HepG2 (cell line): ENCODE measurements at regions not wholly inside any gene's neighbourhood (a gene's known extent, or its start where the extent isn't known, plus 50 kb on each side); places are given as distances from the start of the nearest gene placed in this dataset.

Source experiments
- ATAC-seq: fragments of 200-7000 bp; cut with Tn5 transposase; 3 replicates; pipeline ENCODE4 v1.9.1; 2020; ENCODE audit warnings: mild to moderate bottlenecking, moderate library complexity
- BruUV-seq: library from RNA; stranded (reverse); fragments of 400-500 nt; replicated peaks from 2 replicates; lab custom pipeline; 2021; lab: Mats Ljungman, UMichigan
- CTCF ChIA-PET: fragments of 300-600 bp; formaldehyde crosslinking; extraction: SDS; loops from one replicate; lab custom pipeline; 2021; ENCODE audit warnings: low total read pairs, inconsistent platforms, low intra/inter-chr PET ratio; lab: Yijun Ruan, JAX
- POLR2A ChIA-PET: fragments of 350-600 bp; sonication (Branson Sonifier 250); formaldehyde crosslinking; loops from one replicate; lab custom pipeline; 2020; ENCODE audit warnings: antibody characterized with exemption, inconsistent platforms; lab: Yijun Ruan, JAX
- DNase-seq: peaks from one replicate; pipeline ENCODE4 v3.0.0-alpha.2; 2015; ENCODE audit warnings: low spot score
- FAIRE-seq: peaks from 3 replicates; lab custom pipeline; 2011; peaks lifted over from hg19 to GRCh38; lab: Jason Lieb, UNC
- H2AFZ ChIP-seq: one replicate; pipeline ENCODE4 v1.6.1; 2011; ENCODE audit warnings: low read length, inconsistent platforms
- H3K27ac ChIP-seq: fragments of 300-600 bp; 3 replicates; pipeline ENCODE4 v1.8.0; 2011; ENCODE audit warnings: mixed run types, mild to moderate bottlenecking, mixed read lengths, low read length, inconsistent platforms; ENCODE audit not compliant: insufficient read depth; ENCODE audit errors: extremely low read length
- H3K27me3 ChIP-seq, 2 experiments: fragments of 200-600 bp in 1 of 2; 2 replicates in 1 of 2; 3 replicates in 1 of 2; pipeline versions ENCODE4 v1.6.0 to v1.8.0; 2011; ENCODE audit warnings: low read length in 2 of 2, mild to moderate bottlenecking in 2 of 2, moderate library complexity in 2 of 2, inconsistent platforms in 1 of 2; ENCODE audit not compliant: insufficient read depth in 2 of 2, control insufficient read depth in 1 of 2
- H3K36me3 ChIP-seq, 2 experiments: fragments of 200-600 bp in 1 of 2; replicated peaks in 1 of 2; 2 replicates in 1 of 2; 3 replicates in 1 of 2; pipeline versions ENCODE4 v1.5.1 to v1.8.0; 2011; ENCODE audit warnings: low read length in 2 of 2, inconsistent platforms in 1 of 2; ENCODE audit not compliant: insufficient read depth in 2 of 2, control insufficient read depth in 1 of 2
- H3K4me1 ChIP-seq: 2 replicates; pipeline ENCODE4 v1.5.1; 2012; ENCODE audit warnings: low read length, inconsistent platforms; ENCODE audit not compliant: insufficient read depth
- H3K4me2 ChIP-seq: 2 replicates; pipeline ENCODE4 v1.6.0; 2011; ENCODE audit warnings: low read depth, low read length, inconsistent platforms
- H3K4me3 ChIP-seq, 3 experiments: fragments of 200-600 bp in 1 of 3; sonication (generic), shearing (Covaris generic) in 1 of 3; replicated peaks in 1 of 3; 2 replicates each; pipeline ENCODE4 v1.5.1; 2011 to 2016; ENCODE audit warnings: low read length in 3 of 3, inconsistent platforms in 2 of 3, low read depth in 2 of 3, mild to moderate bottlenecking in 2 of 3, control low read depth in 1 of 3, mixed read lengths in 1 of 3; ENCODE audit not compliant: insufficient read depth in 1 of 3
- H3K79me2 ChIP-seq: one replicate; pipeline ENCODE4 v1.6.1; 2011; ENCODE audit warnings: low read length, inconsistent platforms; ENCODE audit not compliant: insufficient read depth
- H3K9ac ChIP-seq: 2 replicates; pipeline ENCODE4 v1.6.0; 2011; ENCODE audit warnings: mild to moderate bottlenecking, low read depth, low read length, inconsistent platforms; ENCODE audit not compliant: insufficient read depth
- H3K9me3 ChIP-seq: 2 replicates; pipeline ENCODE4 v1.5.1; 2012; ENCODE audit warnings: mild to moderate bottlenecking, low read length
- H4K20me1 ChIP-seq: 2 replicates; pipeline ENCODE4 v1.6.0; 2011; ENCODE audit warnings: inconsistent platforms, mild to moderate bottlenecking, low read length, moderate library complexity; ENCODE audit not compliant: insufficient read depth
- GLI4 ChIP-seq: sonication (generic); formaldehyde crosslinking; IDR thresholded peaks from 2 replicates; pipeline ENCODE4 v1.5.1; 2020; ENCODE audit warnings: missing genetic modification reagents, mild to moderate bottlenecking, moderate library complexity, borderline replicate concordance
- HMGA1 ChIP-seq: sonication (generic); formaldehyde crosslinking; conservative IDR thresholded peaks from 2 replicates; pipeline ENCODE4 v1.4.0; 2020; ENCODE audit warnings: missing genetic modification reagents
- JUNB ChIP-seq: sonication (generic); formaldehyde crosslinking; IDR thresholded peaks from 2 replicates; pipeline ENCODE4 v1.8.0; 2022; ENCODE audit warnings: missing genetic modification reagents, mild to moderate bottlenecking, borderline replicate concordance
- NBN ChIP-seq: fragments of 450-650 bp; conservative IDR thresholded peaks from 2 replicates; pipeline ENCODE4 v1.6.1; 2017
- RBAK ChIP-seq: sonication (generic); formaldehyde crosslinking; IDR thresholded peaks from 2 replicates; pipeline ENCODE4 v1.5.1; 2020; ENCODE audit warnings: mild to moderate bottlenecking, missing genetic modification reagents
- TBL1XR1 ChIP-seq: fragments of 150-350 bp; IDR thresholded peaks from 2 replicates; pipeline ENCODE4 v1.6.1; 2014; ENCODE audit warnings: borderline replicate concordance, low read length; ENCODE audit not compliant: partially characterized antibody
- TSC22D2 ChIP-seq: sonication (generic); formaldehyde crosslinking; IDR thresholded peaks from 2 replicates; pipeline ENCODE4 v1.5.1; 2020; ENCODE audit warnings: missing genetic modification reagents, mild to moderate bottlenecking, borderline replicate concordance
- ZNF367 ChIP-seq: sonication (generic); formaldehyde crosslinking; IDR thresholded peaks from 2 replicates; pipeline ENCODE4 v1.4.0; 2020; ENCODE audit warnings: missing genetic modification reagents, borderline replicate concordance
- ZNF510 ChIP-seq: sonication (generic); formaldehyde crosslinking; IDR thresholded peaks from 2 replicates; pipeline ENCODE4 v1.4.0; 2020; ENCODE audit warnings: low read depth, mild to moderate bottlenecking, missing genetic modification reagents
- ZNF652 ChIP-seq: IDR thresholded peaks from 2 replicates; pipeline ENCODE4 v1.6.1; 2016; ENCODE audit warnings: low read depth, borderline replicate concordance
- ZSCAN20 ChIP-seq: sonication (generic); formaldehyde crosslinking; IDR thresholded peaks from 2 replicates; pipeline ENCODE4 v1.4.0; 2020; ENCODE audit warnings: missing genetic modification reagents, mild to moderate bottlenecking, borderline replicate concordance
- WGBS: methylation state at CpG from one replicate; pipeline ENCODE4 v1.1.6; 2017; ENCODE audit warnings: low lambda C conversion rate; 5-methylcytosine and 5-hydroxymethylcytosine counted together
- in situ Hi-C: cut with HindIII; loops from 2 replicates; pipeline ENCODE4 v1.10.0; 2017; ENCODE audit warnings: low pct_unique_long_range_greater_than_20kb; ENCODE audit not compliant: extremely low pct_ligation_motif_present
- intact Hi-C: fragments of 100-400 bp; cut with micrococcal nuclease; formaldehyde crosslinking; loops from one replicate; pipeline ENCODE4 v1.10.0; 2022; ENCODE audit not compliant: unreplicated experiment
- TF ChIP-seq, protein P1 (sequence below): sonication (generic); formaldehyde crosslinking; IDR thresholded peaks from 2 replicates; pipeline ENCODE4 v1.4.0; 2020; ENCODE audit warnings: mild to moderate bottlenecking, missing genetic modification reagents
- TF ChIP-seq, protein P2 (sequence below): sonication (generic); formaldehyde crosslinking; IDR thresholded peaks from 2 replicates; pipeline ENCODE4 v1.5.1; 2020; ENCODE audit warnings: missing genetic modification reagents, mild to moderate bottlenecking, borderline replicate concordance
- TF ChIP-seq, protein P3 (sequence below): sonication (generic); formaldehyde crosslinking; IDR thresholded peaks from 2 replicates; pipeline ENCODE4 v1.5.0; 2020; ENCODE audit warnings: missing genetic modification reagents
- TF ChIP-seq, protein P4 (sequence below): sonication (generic); formaldehyde crosslinking; IDR thresholded peaks from 2 replicates; pipeline ENCODE4 v1.4.0; 2020; ENCODE audit warnings: missing genetic modification reagents
- TF ChIP-seq, protein P5 (sequence below): sonication (generic); formaldehyde crosslinking; IDR thresholded peaks from 2 replicates; pipeline ENCODE4 v1.4.0; 2020; ENCODE audit warnings: missing genetic modification reagents, mild to moderate bottlenecking, borderline replicate concordance

DNA sequence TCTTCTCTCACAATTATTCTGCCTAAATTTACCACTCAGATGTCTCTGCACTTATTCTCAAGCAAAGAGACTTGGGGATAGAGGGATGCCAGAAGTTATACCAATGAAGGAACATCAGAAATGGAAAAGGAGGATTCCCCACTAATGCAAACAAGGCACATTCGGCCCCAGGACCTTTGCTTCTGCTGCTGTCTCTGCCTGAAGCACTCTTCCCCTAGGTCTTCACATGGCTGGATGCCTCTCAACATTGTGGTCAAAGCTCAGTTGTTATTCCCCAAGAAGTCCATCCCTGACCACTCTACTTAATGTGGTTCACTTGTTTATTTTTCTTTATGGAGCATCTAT lies 508.7 kb downstream of the DOK5 start:
- no peak for TF ChIP-seq ZNF367
- TF ChIP-seq TSC22D2 (CRISPR knock-in tag) = no peak
- TF ChIP-seq, protein P1, sequence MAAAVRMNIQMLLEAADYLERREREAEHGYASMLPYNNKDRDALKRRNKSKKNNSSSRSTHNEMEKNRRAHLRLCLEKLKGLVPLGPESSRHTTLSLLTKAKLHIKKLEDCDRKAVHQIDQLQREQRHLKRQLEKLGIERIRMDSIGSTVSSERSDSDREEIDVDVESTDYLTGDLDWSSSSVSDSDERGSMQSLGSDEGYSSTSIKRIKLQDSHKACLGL (CRISPR knock-in tag) = no peak
- TF ChIP-seq TBL1XR1 = no peak
- no peak for TF ChIP-seq JUNB (CRISPR knock-in tag)
- no peak for TF ChIP-seq ZNF652 (CRISPR knock-in tag)
- TF ChIP-seq, protein P2, sequence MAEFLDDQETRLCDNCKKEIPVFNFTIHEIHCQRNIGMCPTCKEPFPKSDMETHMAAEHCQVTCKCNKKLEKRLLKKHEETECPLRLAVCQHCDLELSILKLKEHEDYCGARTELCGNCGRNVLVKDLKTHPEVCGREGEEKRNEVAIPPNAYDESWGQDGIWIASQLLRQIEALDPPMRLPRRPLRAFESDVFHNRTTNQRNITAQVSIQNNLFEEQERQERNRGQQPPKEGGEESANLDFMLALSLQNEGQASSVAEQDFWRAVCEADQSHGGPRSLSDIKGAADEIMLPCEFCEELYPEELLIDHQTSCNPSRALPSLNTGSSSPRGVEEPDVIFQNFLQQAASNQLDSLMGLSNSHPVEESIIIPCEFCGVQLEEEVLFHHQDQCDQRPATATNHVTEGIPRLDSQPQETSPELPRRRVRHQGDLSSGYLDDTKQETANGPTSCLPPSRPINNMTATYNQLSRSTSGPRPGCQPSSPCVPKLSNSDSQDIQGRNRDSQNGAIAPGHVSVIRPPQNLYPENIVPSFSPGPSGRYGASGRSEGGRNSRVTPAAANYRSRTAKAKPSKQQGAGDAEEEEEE (CRISPR knock-in tag) = no peak
- no peak for TF ChIP-seq RBAK (CRISPR knock-in tag)
- TF ChIP-seq, protein P3, sequence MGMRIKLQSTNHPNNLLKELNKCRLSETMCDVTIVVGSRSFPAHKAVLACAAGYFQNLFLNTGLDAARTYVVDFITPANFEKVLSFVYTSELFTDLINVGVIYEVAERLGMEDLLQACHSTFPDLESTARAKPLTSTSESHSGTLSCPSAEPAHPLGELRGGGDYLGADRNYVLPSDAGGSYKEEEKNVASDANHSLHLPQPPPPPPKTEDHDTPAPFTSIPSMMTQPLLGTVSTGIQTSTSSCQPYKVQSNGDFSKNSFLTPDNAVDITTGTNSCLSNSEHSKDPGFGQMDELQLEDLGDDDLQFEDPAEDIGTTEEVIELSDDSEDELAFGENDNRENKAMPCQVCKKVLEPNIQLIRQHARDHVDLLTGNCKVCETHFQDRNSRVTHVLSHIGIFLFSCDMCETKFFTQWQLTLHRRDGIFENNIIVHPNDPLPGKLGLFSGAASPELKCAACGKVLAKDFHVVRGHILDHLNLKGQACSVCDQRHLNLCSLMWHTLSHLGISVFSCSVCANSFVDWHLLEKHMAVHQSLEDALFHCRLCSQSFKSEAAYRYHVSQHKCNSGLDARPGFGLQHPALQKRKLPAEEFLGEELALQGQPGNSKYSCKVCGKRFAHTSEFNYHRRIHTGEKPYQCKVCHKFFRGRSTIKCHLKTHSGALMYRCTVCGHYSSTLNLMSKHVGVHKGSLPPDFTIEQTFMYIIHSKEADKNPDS (CRISPR knock-in tag) = no peak
- TF ChIP-seq ZSCAN20 (CRISPR knock-in tag) = no peak
- TF ChIP-seq NBN = no peak
- no peak for TF ChIP-seq GLI4 (CRISPR knock-in tag)
- TF ChIP-seq ZNF510 (CRISPR knock-in tag) = no peak
- TF ChIP-seq, protein P4, sequence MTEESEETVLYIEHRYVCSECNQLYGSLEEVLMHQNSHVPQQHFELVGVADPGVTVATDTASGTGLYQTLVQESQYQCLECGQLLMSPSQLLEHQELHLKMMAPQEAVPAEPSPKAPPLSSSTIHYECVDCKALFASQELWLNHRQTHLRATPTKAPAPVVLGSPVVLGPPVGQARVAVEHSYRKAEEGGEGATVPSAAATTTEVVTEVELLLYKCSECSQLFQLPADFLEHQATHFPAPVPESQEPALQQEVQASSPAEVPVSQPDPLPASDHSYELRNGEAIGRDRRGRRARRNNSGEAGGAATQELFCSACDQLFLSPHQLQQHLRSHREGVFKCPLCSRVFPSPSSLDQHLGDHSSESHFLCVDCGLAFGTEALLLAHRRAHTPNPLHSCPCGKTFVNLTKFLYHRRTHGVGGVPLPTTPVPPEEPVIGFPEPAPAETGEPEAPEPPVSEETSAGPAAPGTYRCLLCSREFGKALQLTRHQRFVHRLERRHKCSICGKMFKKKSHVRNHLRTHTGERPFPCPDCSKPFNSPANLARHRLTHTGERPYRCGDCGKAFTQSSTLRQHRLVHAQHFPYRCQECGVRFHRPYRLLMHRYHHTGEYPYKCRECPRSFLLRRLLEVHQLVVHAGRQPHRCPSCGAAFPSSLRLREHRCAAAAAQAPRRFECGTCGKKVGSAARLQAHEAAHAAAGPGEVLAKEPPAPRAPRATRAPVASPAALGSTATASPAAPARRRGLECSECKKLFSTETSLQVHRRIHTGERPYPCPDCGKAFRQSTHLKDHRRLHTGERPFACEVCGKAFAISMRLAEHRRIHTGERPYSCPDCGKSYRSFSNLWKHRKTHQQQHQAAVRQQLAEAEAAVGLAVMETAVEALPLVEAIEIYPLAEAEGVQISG = no peak
- TF ChIP-seq, protein P5, sequence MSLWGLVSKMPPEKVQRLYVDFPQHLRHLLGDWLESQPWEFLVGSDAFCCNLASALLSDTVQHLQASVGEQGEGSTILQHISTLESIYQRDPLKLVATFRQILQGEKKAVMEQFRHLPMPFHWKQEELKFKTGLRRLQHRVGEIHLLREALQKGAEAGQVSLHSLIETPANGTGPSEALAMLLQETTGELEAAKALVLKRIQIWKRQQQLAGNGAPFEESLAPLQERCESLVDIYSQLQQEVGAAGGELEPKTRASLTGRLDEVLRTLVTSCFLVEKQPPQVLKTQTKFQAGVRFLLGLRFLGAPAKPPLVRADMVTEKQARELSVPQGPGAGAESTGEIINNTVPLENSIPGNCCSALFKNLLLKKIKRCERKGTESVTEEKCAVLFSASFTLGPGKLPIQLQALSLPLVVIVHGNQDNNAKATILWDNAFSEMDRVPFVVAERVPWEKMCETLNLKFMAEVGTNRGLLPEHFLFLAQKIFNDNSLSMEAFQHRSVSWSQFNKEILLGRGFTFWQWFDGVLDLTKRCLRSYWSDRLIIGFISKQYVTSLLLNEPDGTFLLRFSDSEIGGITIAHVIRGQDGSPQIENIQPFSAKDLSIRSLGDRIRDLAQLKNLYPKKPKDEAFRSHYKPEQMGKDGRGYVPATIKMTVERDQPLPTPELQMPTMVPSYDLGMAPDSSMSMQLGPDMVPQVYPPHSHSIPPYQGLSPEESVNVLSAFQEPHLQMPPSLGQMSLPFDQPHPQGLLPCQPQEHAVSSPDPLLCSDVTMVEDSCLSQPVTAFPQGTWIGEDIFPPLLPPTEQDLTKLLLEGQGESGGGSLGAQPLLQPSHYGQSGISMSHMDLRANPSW = no peak
- TF ChIP-seq HMGA1 (CRISPR knock-in tag) = no peak
- TF ChIP-seq, all 625 proteins: peak for 0
- no peak overlapping the region for H3K4me2 ChIP-seq
- CTCF ChIA-PET = no interaction called here

More for the DNA sequence above, 508.7 kb downstream of the DOK5 start:
- Histone ChIP-seq H3K79me2 (no peaks in the 10 kb centered on the region), H3K4me1 (no peaks in the 10 kb centered on the region), H4K20me1 (no peaks in the 10 kb centered on the region), H3K9ac (no peak overlapping the region), H3K27me3 (no peaks in the 10 kb centered on the region), H3K27ac (no peak overlapping the region), H3K36me3 (no peaks in the 10 kb centered on the region), H3K9me3 (peaks cover 22% of the 10 kb centered on the region), H3K4me3 (no peak overlapping the region), H2AFZ (no peak overlapping the region)
- POLR2A ChIA-PET = no interaction called here
- WGBS = 4% methylated on average over 1 of the region's 1 CpG
- DNase-seq (no peak), FAIRE-seq (no peak), ATAC-seq (no peak)
- intact Hi-C loops (no loop called here), in situ Hi-C loops (no loop called here)
- BruUV-seq = no TSS peak
